Naive thymus-derived CD4-positive, alpha-beta T cell (primary cell): ENCODE measurements at regions not wholly inside any gene's neighbourhood (a gene's known extent, or its start where the extent isn't known, plus 50 kb on each side); places are given as distances from the start of the nearest gene placed in this dataset.

Source experiments
- ATAC-seq: fragments of 150-1000 bp; cut with Tn5 transposase; 2 replicates; pipeline ENCODE4 v1.10.0; 2021; ENCODE audit warnings: mild to moderate bottlenecking, moderate library complexity
- CTCF ChIA-PET: fragments of 350-600 bp; sonication (Branson Sonifier 250); formaldehyde crosslinking; loops from one replicate; lab custom pipeline; 2021; ENCODE audit warnings: antibody characterized with exemption; lab: Charles Lee
- POLR2A ChIA-PET: fragments of 350-600 bp; sonication (Branson Sonifier 250); formaldehyde crosslinking; loops from one replicate; lab custom pipeline; 2021; ENCODE audit warnings: antibody characterized with exemption, inconsistent platforms; lab: Charles Lee
- DNase-seq, 9 donors: peaks; one replicate each; pipeline versions ENCODE4 v3.0.0 to v3.0.0-alpha.2; 2020 to 2022; ENCODE audit warnings: mixed read lengths in 1 of 9
- H3K27ac ChIP-seq: one replicate; pipeline ENCODE4 v1.7.0; 2013; ENCODE audit warnings: mild to moderate bottlenecking, low read depth, low read length, moderate library complexity
- H3K27me3 ChIP-seq, 2 donors: one replicate each; pipeline ENCODE4 v1.7.0; 2013; ENCODE audit warnings: low read length in 2 of 2, mild to moderate bottlenecking in 2 of 2, moderate library complexity in 2 of 2; ENCODE audit not compliant: control insufficient read depth in 2 of 2, insufficient read depth in 2 of 2
- H3K36me3 ChIP-seq, 3 experiments: 1 replicate in 2 of 3; 2 replicates in 1 of 3; pipeline ENCODE4 v1.7.0; 2013; ENCODE audit warnings: low read length in 3 of 3, mild to moderate bottlenecking in 3 of 3, moderate library complexity in 1 of 3; ENCODE audit not compliant: insufficient read depth in 3 of 3, control insufficient read depth in 2 of 3
- H3K4me1 ChIP-seq, 2 donors: one replicate each; pipeline ENCODE4 v1.7.0; 2013; ENCODE audit warnings: low read length in 2 of 2, mild to moderate bottlenecking in 2 of 2, moderate library complexity in 1 of 2; ENCODE audit not compliant: control insufficient read depth in 2 of 2, insufficient read depth in 2 of 2
- H3K4me3 ChIP-seq: 2 replicates; pipeline ENCODE4 v1.7.0; 2013; ENCODE audit warnings: mild to moderate bottlenecking, low read length
- H3K9me3 ChIP-seq, 3 experiments: 1 replicate in 2 of 3; 2 replicates in 1 of 3; pipeline ENCODE4 v1.7.0; 2013; ENCODE audit warnings: low read length in 3 of 3; ENCODE audit not compliant: control insufficient read depth in 2 of 3
- H3K27ac Mint-ChIP-seq, 9 donors: one replicate each; pipeline ENCODE4 v1.8.0; 2020 to 2022; ENCODE audit warnings: mixed read lengths in 9 of 9, mild to moderate bottlenecking in 8 of 9, moderate library complexity in 5 of 9, inconsistent platforms in 2 of 9
- H3K27me3 Mint-ChIP-seq, 5 donors: one replicate each; pipeline ENCODE4 v1.8.0; 2021 to 2022; ENCODE audit warnings: mixed read lengths in 5 of 5, mild to moderate bottlenecking in 1 of 5
- H3K36me3 Mint-ChIP-seq, 5 donors: one replicate each; pipeline ENCODE4 v1.8.0; 2020 to 2022; ENCODE audit warnings: mixed read lengths in 5 of 5, mild to moderate bottlenecking in 3 of 5, inconsistent platforms in 1 of 5
- H3K4me1 Mint-ChIP-seq, 7 donors: one replicate each; pipeline ENCODE4 v1.8.0; 2020 to 2022; ENCODE audit warnings: mixed read lengths in 7 of 7, mild to moderate bottlenecking in 3 of 7, inconsistent platforms in 1 of 7
- H3K4me3 Mint-ChIP-seq, 10 donors: one replicate each; pipeline ENCODE4 v1.8.0; 2020 to 2022; ENCODE audit warnings: mild to moderate bottlenecking in 10 of 10, mixed read lengths in 10 of 10, moderate library complexity in 6 of 10, inconsistent platforms in 2 of 10
- H3K9me3 Mint-ChIP-seq, 11 donors: one replicate each; pipeline ENCODE4 v1.8.0; 2020 to 2022; ENCODE audit warnings: mixed read lengths in 11 of 11, mild to moderate bottlenecking in 4 of 11, inconsistent platforms in 1 of 11, moderate library complexity in 1 of 11
- intact Hi-C, 2 donors: fragments of 100-400 bp; cut with micrococcal nuclease; formaldehyde crosslinking; loops; one replicate each; pipeline ENCODE4 v1.15.1; 2023

DNA sequence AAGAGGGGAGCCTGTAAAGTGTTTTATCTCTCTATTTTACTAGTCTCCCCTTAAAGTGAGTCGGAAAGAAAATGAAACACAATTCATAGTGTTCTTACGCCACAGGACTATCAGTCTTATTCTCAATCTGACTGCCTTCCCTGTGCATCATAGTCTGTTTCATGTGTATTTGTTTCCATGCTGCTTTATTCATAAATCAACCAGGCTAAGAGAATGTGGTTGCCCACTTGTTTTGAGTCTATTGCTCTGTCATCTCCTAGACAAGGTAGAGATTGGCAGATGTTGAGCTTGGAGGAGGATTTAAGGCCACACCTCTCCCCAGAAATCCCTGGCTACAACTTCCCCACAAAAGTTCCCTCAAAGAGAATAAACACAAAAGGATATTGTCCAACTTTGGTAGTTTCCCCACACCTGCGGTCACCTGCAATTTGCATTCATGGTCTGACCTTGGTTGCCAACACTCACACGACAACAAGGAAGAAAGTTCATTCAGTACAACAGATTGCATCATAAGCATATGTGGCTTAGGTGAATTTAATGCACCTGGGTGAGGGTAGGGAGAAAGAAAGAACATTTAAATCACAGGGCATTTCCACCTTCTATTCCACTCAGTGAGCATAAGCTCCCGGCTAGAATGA, 167.1 kb upstream of the FBXL4 start:
- peaks cover 0 to 1% (median 0%) of the 10 kb centered on the region in 11 donors for H3K9me3 Mint-ChIP-seq
- H3K27me3 Mint-ChIP-seq: peaks cover 23 to 49% (median 33%) of the 10 kb centered on the region in 5 donors
- H3K4me3 Mint-ChIP-seq: no peak overlapping the region
- ATAC-seq (no peak), DNase-seq (no peak)
- H3K36me3 Mint-ChIP-seq: no peaks in the 10 kb centered on the region
- Histone ChIP-seq H3K9me3 (no peaks in the 10 kb centered on the region), H3K36me3 (no peaks in the 10 kb centered on the region), H3K4me3 (no peak overlapping the region), H3K27me3 (peaks cover 0 to 4% of the 10 kb centered on the region in 2 donors), H3K27ac (no peak overlapping the region), H3K4me1 (no peaks in the 10 kb centered on the region)
- ChIA-PET POLR2A (no interaction called here), CTCF (no interaction called here)
- H3K4me1 Mint-ChIP-seq: no peaks in the 10 kb centered on the region
- no peak overlapping the region for H3K27ac Mint-ChIP-seq
- intact Hi-C loops: loop anchor here in 1 of 2 donors (5.0 kb wide), 1 partner anchor 1723 kb away; no protein-coding TSS in a partner anchor

DNA sequence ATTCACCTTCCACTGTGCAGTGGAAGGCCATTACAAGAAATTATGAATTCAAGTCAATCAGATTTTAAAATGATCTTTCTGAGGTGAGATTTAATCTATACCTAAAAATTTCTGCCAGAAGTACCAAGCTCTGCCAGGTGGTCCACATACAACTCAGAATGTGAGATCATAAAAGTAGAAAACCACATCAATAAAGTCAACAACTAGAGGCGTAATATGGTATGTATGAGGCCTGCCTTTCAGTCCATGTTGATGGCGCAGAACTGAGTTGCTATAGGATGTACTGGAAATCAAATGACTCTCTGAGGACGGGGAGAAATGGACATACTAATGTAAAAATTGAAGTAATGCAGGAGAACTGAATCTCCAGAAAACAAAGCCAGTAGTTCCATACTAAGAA, 163.8 kb upstream of the FBXL4 start:
- ATAC-seq: no peak
- no peak overlapping the region for H3K27ac ChIP-seq
- no peaks in the 10 kb centered on the region for H3K9me3 ChIP-seq
- H3K4me1 ChIP-seq: no peaks in the 10 kb centered on the region
- no peak for DNase-seq
- ChIA-PET CTCF (interaction anchor here (1.4 kb wide), 1 partner anchor 9 kb away, joined by 3 read pairs; no protein-coding TSS in a partner anchor), POLR2A (no interaction called here)
- peaks cover 0 to 4% of the 10 kb centered on the region in 2 donors for H3K27me3 ChIP-seq
- peaks cover 0 to 3% (median 0%) of the 10 kb centered on the region in 11 donors for H3K9me3 Mint-ChIP-seq
- no peak overlapping the region for H3K4me3 Mint-ChIP-seq
- H3K4me1 Mint-ChIP-seq: no peaks in the 10 kb centered on the region
- intact Hi-C loops: no loop called here
- no peaks in the 10 kb centered on the region for H3K36me3 ChIP-seq
- no peak overlapping the region for H3K4me3 ChIP-seq
- no peak overlapping the region for H3K27ac Mint-ChIP-seq
- peaks cover 17 to 48% (median 34%) of the 10 kb centered on the region in 5 donors for H3K27me3 Mint-ChIP-seq
- H3K36me3 Mint-ChIP-seq: no peaks in the 10 kb centered on the region

DNA sequence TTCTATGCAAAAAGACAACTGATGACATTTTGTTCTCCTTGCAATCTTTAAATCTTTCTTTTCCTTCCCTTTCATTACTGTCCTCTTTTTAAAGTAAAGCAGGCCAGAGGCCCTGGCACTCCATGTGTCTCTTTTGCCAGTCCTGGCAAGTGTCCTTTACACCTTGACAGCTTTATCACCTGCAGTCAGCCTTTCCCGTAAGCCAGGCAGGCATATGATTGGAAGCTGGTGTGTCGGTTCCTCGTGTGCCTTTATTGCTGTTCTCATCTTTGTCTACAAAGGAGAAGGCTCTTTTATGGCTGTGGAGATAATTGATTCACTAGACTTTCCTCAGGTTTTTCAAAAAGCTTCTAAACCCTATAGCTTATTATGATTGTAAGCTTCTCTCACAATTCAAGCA, 162.3 kb upstream of the FBXL4 start:
- intact Hi-C loops: no loop called here
- Histone ChIP-seq H3K4me1 (no peaks in the 10 kb centered on the region), H3K27ac (no peak overlapping the region), H3K36me3 (no peaks in the 10 kb centered on the region), H3K27me3 (no peaks in the 10 kb centered on the region), H3K9me3 (no peaks in the 10 kb centered on the region), H3K4me3 (no peak overlapping the region)
- ATAC-seq (no peak), DNase-seq (no peak)
- H3K4me1 Mint-ChIP-seq: no peaks in the 10 kb centered on the region
- ChIA-PET CTCF (interaction anchor here (1.2 kb wide), 1 partner anchor 9 kb away, joined by 4 read pairs; no protein-coding TSS in a partner anchor), POLR2A (no interaction called here)
- H3K36me3 Mint-ChIP-seq: no peaks in the 10 kb centered on the region
- H3K27me3 Mint-ChIP-seq: peaks cover 19 to 45% (median 35%) of the 10 kb centered on the region in 5 donors
- no peak overlapping the region for H3K4me3 Mint-ChIP-seq
- H3K9me3 Mint-ChIP-seq: peaks cover 0 to 3% (median 0%) of the 10 kb centered on the region in 11 donors
- H3K27ac Mint-ChIP-seq: no peak overlapping the region

DNA sequence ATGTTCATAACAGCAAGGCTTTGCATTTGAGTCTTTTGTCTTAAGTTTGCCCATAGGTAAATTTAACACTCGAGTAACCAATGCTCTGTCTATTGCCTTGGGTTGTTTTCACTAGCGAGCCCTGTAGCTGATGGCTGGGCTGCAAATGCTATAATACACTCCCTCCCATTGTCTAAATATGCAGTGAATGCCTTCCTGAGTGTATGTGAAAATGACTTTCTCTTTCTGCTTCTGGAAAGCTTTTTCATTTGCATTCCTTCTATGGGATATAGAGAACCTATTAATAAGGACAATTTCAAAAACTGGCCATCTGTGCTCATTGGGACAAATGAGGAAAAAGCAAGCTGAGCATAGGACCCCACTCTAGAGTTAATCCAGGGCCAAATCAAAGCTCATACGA, 156.5 kb upstream of the FBXL4 start:
- no peak overlapping the region for H3K4me3 ChIP-seq
- ChIA-PET POLR2A (no interaction called here), CTCF (no interaction called here)
- H3K36me3 ChIP-seq: no peaks in the 10 kb centered on the region
- peaks cover 0 to 3% (median 0%) of the 10 kb centered on the region in 11 donors for H3K9me3 Mint-ChIP-seq
- H3K36me3 Mint-ChIP-seq: no peaks in the 10 kb centered on the region
- H3K4me3 Mint-ChIP-seq: no peak overlapping the region
- no peak overlapping the region for H3K27ac ChIP-seq
- ATAC-seq: no peak
- intact Hi-C loops: no loop called here
- H3K4me1 ChIP-seq: no peaks in the 10 kb centered on the region
- no peaks in the 10 kb centered on the region for H3K27me3 ChIP-seq
- DNase-seq: no peak
- peaks cover 0 to under 1% (median 0%) of the 10 kb centered on the region in 7 donors for H3K4me1 Mint-ChIP-seq
- H3K9me3 ChIP-seq: no peaks in the 10 kb centered on the region
- H3K27ac Mint-ChIP-seq: no peak overlapping the region
- H3K27me3 Mint-ChIP-seq: peaks cover 12 to 48% (median 25%) of the 10 kb centered on the region in 5 donors

DNA sequence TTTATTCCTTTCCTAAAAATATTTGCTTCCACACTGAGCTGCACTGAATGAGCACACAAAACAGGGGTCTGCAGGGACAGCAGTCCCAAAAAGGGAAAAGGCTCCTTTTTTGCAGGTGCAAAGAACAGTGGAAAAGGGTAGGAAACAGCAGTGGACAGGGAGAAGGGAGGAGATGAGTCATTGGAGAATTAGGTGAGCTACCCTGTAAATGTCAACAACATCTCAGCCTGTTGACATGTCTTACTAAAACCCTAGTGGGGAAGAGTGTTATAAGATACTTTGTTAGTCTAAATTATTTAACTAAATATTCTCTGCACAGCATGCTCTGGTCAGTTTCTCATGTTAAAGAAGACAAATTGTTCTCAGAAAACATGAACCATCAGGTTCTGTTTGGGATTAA, 151.5 kb upstream of the FBXL4 start:
- Mint-ChIP-seq H3K27me3 (peaks cover 19 to 56% (median 25%) of the 10 kb centered on the region in 5 donors), H3K4me1 (peaks cover 0 to 1% (median 0%) of the 10 kb centered on the region in 7 donors), H3K9me3 (peaks cover 0 to 4% (median 0%) of the 10 kb centered on the region in 11 donors), H3K4me3 (no peak overlapping the region), H3K27ac (no peak overlapping the region), H3K36me3 (no peaks in the 10 kb centered on the region)
- H3K4me3 ChIP-seq: no peak overlapping the region
- ChIA-PET POLR2A (no interaction called here), CTCF (no interaction called here)
- H3K9me3 ChIP-seq: no peaks in the 10 kb centered on the region
- no peaks in the 10 kb centered on the region for H3K27me3 ChIP-seq
- no peak for ATAC-seq
- H3K36me3 ChIP-seq: no peaks in the 10 kb centered on the region
- H3K27ac ChIP-seq: no peak overlapping the region
- intact Hi-C loops: no loop called here
- H3K4me1 ChIP-seq: no peaks in the 10 kb centered on the region
- no peak for DNase-seq

DNA sequence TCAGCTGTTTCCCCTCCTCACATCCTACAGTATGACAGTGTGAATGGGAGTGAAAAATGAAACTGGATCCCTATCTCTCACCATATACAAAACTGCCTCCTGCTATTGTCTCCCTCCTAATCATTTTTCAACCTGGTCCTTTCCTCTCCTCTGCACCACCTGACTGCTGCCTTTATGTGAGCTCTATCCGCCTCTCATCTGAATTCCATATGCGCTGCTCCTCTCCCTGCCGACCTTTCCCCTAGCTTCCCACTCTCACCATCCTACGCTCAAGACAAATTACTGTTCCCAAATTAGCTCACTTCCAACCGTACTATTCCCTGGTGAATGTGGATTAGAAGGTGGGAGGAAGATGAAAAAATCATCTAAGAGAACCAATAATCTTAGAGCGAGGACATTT, 148.4 kb upstream of the FBXL4 start:
- H3K36me3 ChIP-seq: no peaks in the 10 kb centered on the region
- H3K27me3 Mint-ChIP-seq: peaks cover 40 to 59% (median 45%) of the 10 kb centered on the region in 5 donors
- ATAC-seq (no peak), DNase-seq (no peak)
- ChIA-PET CTCF (no interaction called here), POLR2A (no interaction called here)
- H3K9me3 ChIP-seq: no peaks in the 10 kb centered on the region
- intact Hi-C loops: no loop called here
- peaks cover 0 to 4% (median 0%) of the 10 kb centered on the region in 11 donors for H3K9me3 Mint-ChIP-seq
- H3K36me3 Mint-ChIP-seq: no peaks in the 10 kb centered on the region
- H3K4me1 ChIP-seq: no peaks in the 10 kb centered on the region
- H3K27me3 ChIP-seq: no peaks in the 10 kb centered on the region
- H3K27ac ChIP-seq: no peak overlapping the region
- H3K4me1 Mint-ChIP-seq: peaks cover 0 to 6% (median 0%) of the 10 kb centered on the region in 7 donors
- H3K4me3 ChIP-seq: no peak overlapping the region
- no peak overlapping the region for H3K27ac Mint-ChIP-seq
- H3K4me3 Mint-ChIP-seq: no peak overlapping the region
